ENCODE measurements at regions not wholly inside any gene's neighbourhood (a gene's known extent, or its start where the extent isn't known, plus 50 kb on each side); places are given as distances from the start of the nearest gene placed in this dataset.

DNA sequence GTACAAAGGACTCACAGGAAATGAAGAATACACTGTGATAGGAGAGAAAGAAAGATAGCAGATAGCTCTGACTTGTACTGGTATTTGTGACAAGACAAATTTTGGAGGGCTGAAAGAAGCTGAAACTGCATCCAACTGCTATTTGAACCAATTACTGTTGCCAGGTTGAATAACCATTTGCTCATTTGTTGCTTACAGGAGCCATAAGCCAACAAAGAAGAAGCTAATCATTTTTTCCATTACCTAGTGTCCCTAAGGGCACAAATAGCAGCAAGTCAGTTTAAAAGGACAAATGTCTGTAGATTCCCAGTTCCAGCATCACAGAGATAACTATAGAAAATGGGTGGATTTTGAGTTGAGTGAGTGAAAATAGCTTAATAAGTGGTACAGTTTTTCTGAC, 376.9 kb upstream of the ARPP21 start:
- TF ChIP-seq, protein P1, sequence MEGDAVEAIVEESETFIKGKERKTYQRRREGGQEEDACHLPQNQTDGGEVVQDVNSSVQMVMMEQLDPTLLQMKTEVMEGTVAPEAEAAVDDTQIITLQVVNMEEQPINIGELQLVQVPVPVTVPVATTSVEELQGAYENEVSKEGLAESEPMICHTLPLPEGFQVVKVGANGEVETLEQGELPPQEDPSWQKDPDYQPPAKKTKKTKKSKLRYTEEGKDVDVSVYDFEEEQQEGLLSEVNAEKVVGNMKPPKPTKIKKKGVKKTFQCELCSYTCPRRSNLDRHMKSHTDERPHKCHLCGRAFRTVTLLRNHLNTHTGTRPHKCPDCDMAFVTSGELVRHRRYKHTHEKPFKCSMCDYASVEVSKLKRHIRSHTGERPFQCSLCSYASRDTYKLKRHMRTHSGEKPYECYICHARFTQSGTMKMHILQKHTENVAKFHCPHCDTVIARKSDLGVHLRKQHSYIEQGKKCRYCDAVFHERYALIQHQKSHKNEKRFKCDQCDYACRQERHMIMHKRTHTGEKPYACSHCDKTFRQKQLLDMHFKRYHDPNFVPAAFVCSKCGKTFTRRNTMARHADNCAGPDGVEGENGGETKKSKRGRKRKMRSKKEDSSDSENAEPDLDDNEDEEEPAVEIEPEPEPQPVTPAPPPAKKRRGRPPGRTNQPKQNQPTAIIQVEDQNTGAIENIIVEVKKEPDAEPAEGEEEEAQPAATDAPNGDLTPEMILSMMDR (IDR thresholded peaks at IDR 0.05): no peak
- TF ChIP-seq POLR2A (IDR thresholded peaks at IDR 0.05): no peak

All from Peyer's patch (tissue), 4 donors.